Vagina (tissue), 2 donors: ENCODE measurements at regions not wholly inside any gene's neighbourhood (a gene's known extent, or its start where the extent isn't known, plus 50 kb on each side); places are given as distances from the start of the nearest gene placed in this dataset.
"Not testable (repeated sequence)": the region's sequence is repeated elsewhere in the genome, so short reads cannot be mapped to it uniquely, and the experiment has no call there.

Source experiments
- DNase-seq, 2 donors: peaks; one replicate each; pipeline ENCODE4 v3.0.0-alpha.2; 2017; ENCODE audit errors: extremely low spot score in 2 of 2
- H3K27ac ChIP-seq: fragments of 200-600 bp; sonication (generic); one replicate; pipeline ENCODE4 v1.5.1; 2019
- H3K27me3 ChIP-seq: fragments of 200-600 bp; sonication (generic); one replicate; pipeline ENCODE4 v1.5.1; 2019
- H3K36me3 ChIP-seq, 2 donors: fragments of 200-600 bp; sonication (generic); one replicate each; pipeline ENCODE4 v1.5.1; 2017 to 2019
- H3K4me1 ChIP-seq: fragments of 200-600 bp; sonication (generic); one replicate; pipeline ENCODE4 v1.5.1; 2019
- H3K4me3 ChIP-seq, 2 donors: fragments of 200-600 bp; sonication (generic); 1 replicate in 1 of 2; 2 replicates in 1 of 2; pipeline ENCODE4 v1.5.1; 2016 to 2019
- H3K9me3 ChIP-seq: fragments of 200-600 bp; sonication (generic); one replicate; pipeline ENCODE4 v1.5.1; 2019
- CTCF ChIP-seq, 3 experiments: fragments of 450-650 bp in 2 of 3; fragments of 200-600 bp in 1 of 3; sonication (generic) in 1 of 3; IDR thresholded peaks; one replicate each; pipeline ENCODE4 v1.5.1; 2017 to 2019; ENCODE audit warnings: antibody characterized with exemption in 3 of 3, mild to moderate bottlenecking in 2 of 3, moderate library complexity in 2 of 3
- POLR2A ChIP-seq, 2 donors: fragments of 450-650 bp; IDR thresholded peaks; one replicate each; pipeline ENCODE4 v1.6.1; 2017; ENCODE audit warnings: antibody characterized with exemption in 2 of 2, mild to moderate bottlenecking in 2 of 2, moderate library complexity in 2 of 2
- POLR2AphosphoS5 ChIP-seq, 2 donors: sonication (generic); formaldehyde crosslinking; IDR thresholded peaks; one replicate each; pipeline ENCODE4 v1.9.0; 2017; ENCODE audit warnings: antibody characterized with exemption in 2 of 2, mild to moderate bottlenecking in 2 of 2, low read depth in 1 of 2; ENCODE audit not compliant: insufficient read depth in 1 of 2
- intact Hi-C: fragments of 100-400 bp; cut with DNase I; formaldehyde crosslinking; loops from one replicate; pipeline ENCODE4 v1.15.1; 2023

DNA sequence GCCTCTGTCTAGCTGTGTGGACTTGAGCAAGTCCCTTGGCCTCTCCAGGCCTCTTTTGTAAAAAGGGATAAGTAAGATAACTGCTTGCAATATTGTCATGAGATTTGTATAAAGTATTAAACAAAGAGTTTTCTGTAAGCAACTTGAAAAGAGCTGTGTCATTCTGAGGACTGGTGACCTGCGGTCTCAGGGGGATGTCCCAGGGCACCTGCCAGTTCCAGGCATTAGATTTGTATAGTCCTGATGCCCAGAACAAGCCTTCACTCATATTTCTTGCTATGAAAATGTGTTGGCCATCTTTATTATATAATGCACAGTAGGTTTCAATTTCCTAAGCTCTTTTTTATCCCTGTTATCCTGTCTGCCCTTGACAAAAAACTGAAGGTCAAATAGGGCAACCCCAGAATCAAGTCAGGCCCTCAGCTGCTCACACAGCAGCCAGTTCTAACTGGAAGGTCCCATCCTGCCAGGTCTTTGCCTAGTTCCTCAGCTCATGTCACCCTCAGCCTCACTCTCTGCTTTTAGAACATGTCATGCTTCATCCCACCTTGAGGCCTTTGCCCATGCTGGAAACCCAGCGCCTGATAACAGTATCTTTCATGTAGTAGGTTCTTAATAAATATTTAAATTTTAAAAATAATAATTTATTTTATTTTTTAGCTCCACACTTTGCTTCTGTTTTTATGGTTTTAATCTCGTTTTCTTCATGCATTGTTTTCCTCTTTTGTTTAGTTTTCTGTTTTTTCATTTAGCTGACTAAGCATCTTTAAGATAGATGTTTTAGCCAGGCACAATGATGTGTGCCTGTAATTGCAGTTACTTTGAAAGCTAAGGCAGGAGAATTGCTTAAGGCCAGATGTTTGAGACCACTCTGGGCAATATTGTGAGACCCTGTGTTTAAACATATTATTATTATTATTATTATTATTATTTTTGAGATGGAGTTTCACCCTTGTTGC lies 87.5 kb upstream of the ZNF92 start:
- H3K9me3 ChIP-seq = no peaks in the 10 kb centered on the region
- H3K27ac ChIP-seq = no peak overlapping the region
- intact Hi-C loops = no loop called here
- no peaks in the 10 kb centered on the region for H3K36me3 ChIP-seq
- no peaks in the 10 kb centered on the region for H3K4me1 ChIP-seq
- no peaks in the 10 kb centered on the region for H3K27me3 ChIP-seq
- no peak overlapping the region for H3K4me3 ChIP-seq
- DNase-seq = no peak
- TF ChIP-seq CTCF (IDR thresholded peaks at IDR 0.05) (no peak), POLR2AphosphoS5 (IDR thresholded peaks at IDR 0.05; ENCODE audit: insufficient read depth in 1 of 2, low read depth in 1 of 2) (no peak)

GRCh38 chr7:65285241-65285640 lies 88.4 kb upstream of the ZNF92 start:
- H3K36me3 ChIP-seq, H3K27ac ChIP-seq, DNase-seq, H3K27me3 ChIP-seq, H3K9me3 ChIP-seq, H3K4me1 ChIP-seq, intact Hi-C loops, H3K4me3 ChIP-seq: not testable (repeated sequence)

DNA sequence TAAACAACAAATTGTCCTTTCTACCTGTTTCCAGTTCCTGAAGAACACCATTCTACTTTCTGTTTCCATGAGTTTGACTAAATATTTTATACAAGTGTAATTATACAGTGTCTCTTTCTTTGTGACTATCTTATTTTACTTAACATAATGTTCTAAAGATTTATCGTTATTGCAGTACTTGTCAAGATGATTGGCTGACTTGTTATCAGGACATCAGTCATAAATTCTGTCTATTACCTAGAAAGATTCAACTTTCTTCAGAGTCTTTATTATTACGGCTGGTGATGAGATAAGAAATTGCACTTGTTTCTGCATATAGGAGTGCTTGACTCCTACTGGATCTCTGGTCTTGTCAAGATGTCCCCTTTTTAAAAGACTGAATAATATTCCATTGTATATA lies 93.9 kb upstream of the ZNF92 start:
- intact Hi-C loops = no loop called here
- TF ChIP-seq CTCF (IDR thresholded peaks at IDR 0.05) = no peak
- Histone ChIP-seq H3K4me3 (no peak overlapping the region), H3K27ac (no peak overlapping the region), H3K36me3 (no peaks in the 10 kb centered on the region), H3K27me3 (no peaks in the 10 kb centered on the region), H3K4me1 (no peaks in the 10 kb centered on the region), H3K9me3 (no peaks in the 10 kb centered on the region)
- DNase-seq = no peak

GRCh38 chr7:65276822-65277221 lies 96.8 kb upstream of the ZNF92 start:
- H3K4me1 ChIP-seq = no peaks in the 10 kb centered on the region
- no peaks in the 10 kb centered on the region for H3K36me3 ChIP-seq
- H3K27ac ChIP-seq = no peak overlapping the region
- H3K4me3 ChIP-seq = no peak overlapping the region
- intact Hi-C loops = no loop called here
- H3K9me3 ChIP-seq = no peaks in the 10 kb centered on the region
- TF ChIP-seq CTCF (IDR thresholded peaks at IDR 0.05) (no peak), POLR2A (IDR thresholded peaks at IDR 0.05) (no peak), POLR2AphosphoS5 (IDR thresholded peaks at IDR 0.05; ENCODE audit: insufficient read depth in 1 of 2, low read depth in 1 of 2) (no peak)
- no peaks in the 10 kb centered on the region for H3K27me3 ChIP-seq
- DNase-seq = no peak

GRCh38 chr7:65271502-65271901 lies 102.2 kb upstream of the ZNF92 start:
- H3K27me3 ChIP-seq, H3K9me3 ChIP-seq, DNase-seq, H3K4me3 ChIP-seq, H3K27ac ChIP-seq, H3K36me3 ChIP-seq, intact Hi-C loops: not testable (repeated sequence)
- peaks cover 13% of the 10 kb centered on the region for H3K4me1 ChIP-seq

DNA sequence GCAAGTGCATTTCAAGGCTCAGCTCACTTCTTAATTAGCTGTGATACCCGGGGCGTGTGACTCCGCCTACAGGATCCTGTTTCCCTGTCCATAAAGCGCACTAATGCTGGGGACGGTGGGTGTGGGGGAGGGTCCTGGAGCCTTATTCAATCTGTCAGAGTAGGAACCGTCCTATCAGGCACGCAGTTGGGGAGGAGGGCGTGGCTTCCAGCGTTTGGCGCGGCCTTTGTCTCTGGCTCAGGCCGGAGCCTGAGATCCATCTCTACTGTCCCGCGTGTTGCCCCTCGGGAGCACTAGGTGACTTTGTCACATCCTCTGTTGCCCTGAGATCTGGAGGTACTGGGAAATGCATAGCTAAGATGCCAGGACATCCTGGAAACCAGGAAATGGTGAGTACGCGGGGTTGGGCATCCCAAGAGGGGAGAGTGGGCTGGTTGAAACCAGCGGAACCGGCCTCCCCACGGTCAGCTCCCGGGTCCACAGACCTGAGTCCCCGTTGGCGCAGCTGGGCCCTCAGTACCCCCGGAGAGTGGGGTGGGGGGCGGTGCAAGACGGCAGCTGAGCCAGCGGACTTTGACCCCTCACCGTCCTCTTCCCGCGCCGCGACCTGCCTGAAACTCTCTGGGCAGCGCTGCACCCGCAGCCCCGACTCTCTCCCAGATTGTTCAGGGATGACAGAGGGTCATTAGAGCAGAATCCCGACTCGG lies 104.4 kb upstream of the ZNF92 start:
- Histone ChIP-seq H3K4me1 (peaks cover 13% of the 10 kb centered on the region), H3K4me3 (peak overlapping the region; percentile 30 to 32), H3K27me3 (no peaks in the 10 kb centered on the region), H3K27ac (no peak overlapping the region), H3K9me3 (no peaks in the 10 kb centered on the region), H3K36me3 (no peaks in the 10 kb centered on the region)
- intact Hi-C loops = no loop called here
- no peak for TF ChIP-seq CTCF (IDR thresholded peaks at IDR 0.05)
- TF ChIP-seq POLR2AphosphoS5 (IDR thresholded peaks at IDR 0.05; ENCODE audit: insufficient read depth in 1 of 2, low read depth in 1 of 2) = no peak
- no peak for TF ChIP-seq POLR2A (IDR thresholded peaks at IDR 0.05)
- DNase-seq = no peak
